MM.1S (cell line): ENCODE measurements at regions not wholly inside any gene's neighbourhood (a gene's known extent, or its start where the extent isn't known, plus 50 kb on each side); places are given as distances from the start of the nearest gene placed in this dataset.

Experiments
- DNase-seq: peaks from one replicate; pipeline ENCODE4 v3.0.0-alpha.2; 2015
- H2AFZ ChIP-seq: fragments of 300-600 bp; sonication (generic); 2 replicates; pipeline ENCODE4 v1.6.0; 2016; ENCODE audit warnings: antibody characterized with exemption, low read length
- H3F3A ChIP-seq: fragments of 300-600 bp; sonication (generic); 2 replicates; pipeline ENCODE4 v1.6.1; 2016; ENCODE audit warnings: mild to moderate bottlenecking, antibody characterized with exemption, low read length, moderate library complexity, mixed read lengths; ENCODE audit not compliant: insufficient read depth
- H3K27ac ChIP-seq: fragments of 300-600 bp; sonication (generic); 2 replicates; pipeline ENCODE4 v1.5.1; 2016; ENCODE audit warnings: mild to moderate bottlenecking, low read length
- H3K27me3 ChIP-seq: fragments of 300-600 bp; sonication (generic); replicated peaks from 2 replicates; pipeline ENCODE4 v1.6.0; 2016; ENCODE audit warnings: low read length; ENCODE audit not compliant: insufficient read depth
- H3K36me3 ChIP-seq: fragments of 300-600 bp; sonication (generic); replicated peaks from 2 replicates; pipeline ENCODE4 v1.6.1; 2016; ENCODE audit warnings: mild to moderate bottlenecking, low read length, mixed read lengths; ENCODE audit not compliant: insufficient read depth
- H3K4me1 ChIP-seq: fragments of 300-600 bp; sonication (generic); 2 replicates; pipeline ENCODE4 v1.6.1; 2016; ENCODE audit warnings: low read length, mixed read lengths
- H3K4me2 ChIP-seq: fragments of 300-600 bp; sonication (generic); 2 replicates; pipeline ENCODE4 v1.6.0; 2016; ENCODE audit warnings: low read depth, low read length
- H3K4me3 ChIP-seq: fragments of 300-600 bp; sonication (generic); 2 replicates; pipeline ENCODE4 v1.5.1; 2016; ENCODE audit warnings: low read length, mixed read lengths
- H3K79me2 ChIP-seq: fragments of 300-600 bp; sonication (generic); 2 replicates; pipeline ENCODE4 v1.6.1; 2016; ENCODE audit warnings: mixed run types, low read length, mixed read lengths
- H3K9ac ChIP-seq: fragments of 300-600 bp; sonication (generic); 2 replicates; pipeline ENCODE4 v1.6.1; 2016; ENCODE audit warnings: low read length, mixed read lengths
- H3K9me2 ChIP-seq: fragments of 300-600 bp; sonication (generic); replicated peaks from 2 replicates; pipeline ENCODE4 v1.6.1; 2016; ENCODE audit warnings: mild to moderate bottlenecking, low read length, mixed read lengths; ENCODE audit not compliant: insufficient read depth
- H3K9me3 ChIP-seq: fragments of 300-600 bp; sonication (generic); replicated peaks from 2 replicates; pipeline ENCODE4 v1.6.1; 2016; ENCODE audit warnings: mild to moderate bottlenecking, low read length, mixed read lengths; ENCODE audit not compliant: insufficient read depth
- H4K20me1 ChIP-seq: fragments of 300-600 bp; sonication (generic); 2 replicates; pipeline ENCODE4 v1.6.1; 2016; ENCODE audit warnings: mild to moderate bottlenecking, low read length, moderate library complexity, mixed read lengths; ENCODE audit not compliant: insufficient read depth
- CTCF ChIP-seq: fragments of 300-600 bp; sonication (generic); IDR thresholded peaks from 2 replicates; pipeline ENCODE4 v1.5.1; 2016; ENCODE audit warnings: antibody characterized with exemption, low read length, mixed read lengths
- EZH2 ChIP-seq: fragments of 300-600 bp; sonication (generic); optimal IDR thresholded peaks from 2 replicates; pipeline ENCODE3; 2017; ENCODE audit warnings: low read depth, mild to moderate bottlenecking, antibody characterized with exemption, low read length, mixed read lengths
- EZH2phosphoT487 ChIP-seq: fragments of 300-600 bp; sonication (generic); IDR thresholded peaks from 2 replicates; pipeline ENCODE4 v1.6.1; 2018; ENCODE audit warnings: antibody characterized with exemption, low read length

GRCh38 chr18:78521136-78521535 lies 458.5 kb upstream of the SALL3 start:
- no peaks in the 10 kb centered on the region for H4K20me1 ChIP-seq
- H3K4me1 ChIP-seq, result no peaks in the 10 kb centered on the region
- TF ChIP-seq EZH2 (no peak), CTCF (no peak), EZH2phosphoT487 (no peak)
- no peaks in the 10 kb centered on the region for H3K79me2 ChIP-seq
- no peak overlapping the region for H3K9ac ChIP-seq
- DNase-seq, result no peak
- H3F3A ChIP-seq, result no peaks in the 10 kb centered on the region
- no peak overlapping the region for H3K4me3 ChIP-seq
- H3K9me2 ChIP-seq, result no peaks in the 10 kb centered on the region
- H2AFZ ChIP-seq, result no peak overlapping the region
- H3K9me3 ChIP-seq, result no peaks in the 10 kb centered on the region
- no peaks in the 10 kb centered on the region for H3K27me3 ChIP-seq
- H3K27ac ChIP-seq, result no peak overlapping the region
- no peaks in the 10 kb centered on the region for H3K36me3 ChIP-seq
- no peak overlapping the region for H3K4me2 ChIP-seq

GRCh38 chr18:78521744-78522143 lies 457.9 kb upstream of the SALL3 start:
- DNase-seq, result no peak
- H3F3A ChIP-seq, result no peaks in the 10 kb centered on the region
- no peak overlapping the region for H3K4me3 ChIP-seq
- H3K36me3 ChIP-seq, result no peaks in the 10 kb centered on the region
- no peak overlapping the region for H3K9ac ChIP-seq
- H3K4me1 ChIP-seq, result no peaks in the 10 kb centered on the region
- H3K27me3 ChIP-seq, result no peaks in the 10 kb centered on the region
- no peak overlapping the region for H2AFZ ChIP-seq
- H3K79me2 ChIP-seq, result no peaks in the 10 kb centered on the region
- no peak overlapping the region for H3K27ac ChIP-seq
- no peaks in the 10 kb centered on the region for H3K9me3 ChIP-seq
- H3K4me2 ChIP-seq, result no peak overlapping the region
- no peaks in the 10 kb centered on the region for H3K9me2 ChIP-seq
- H4K20me1 ChIP-seq, result no peaks in the 10 kb centered on the region
- TF ChIP-seq CTCF, result no peak
- TF ChIP-seq EZH2, result no peak
- TF ChIP-seq EZH2phosphoT487, result no peak

- Histone ChIP-seq H3K9me3 (no peaks in the 10 kb centered on the region), H3K27me3 (no peaks in the 10 kb centered on the region), H3F3A (no peaks in the 10 kb centered on the region), H3K27ac (no peak overlapping the region), H2AFZ (no peak overlapping the region), H4K20me1 (no peaks in the 10 kb centered on the region), H3K4me1 (no peaks in the 10 kb centered on the region), H3K9me2 (no peaks in the 10 kb centered on the region), H3K79me2 (no peaks in the 10 kb centered on the region), H3K4me2 (no peak overlapping the region), H3K4me3 (no peak overlapping the region), H3K9ac (no peak overlapping the region), H3K36me3 (no peaks in the 10 kb centered on the region)
- DNase-seq, result no peak
- TF ChIP-seq EZH2phosphoT487 (no peak), EZH2 (no peak), CTCF (no peak)
Measured at GRCh38 chr18:78522507-78522906, 457.1 kb upstream of the SALL3 start.

GRCh38 chr18:78523850-78524249 lies 455.8 kb upstream of the SALL3 start:
- H3K4me1 ChIP-seq, result no peaks in the 10 kb centered on the region
- no peaks in the 10 kb centered on the region for H3K36me3 ChIP-seq
- no peak overlapping the region for H3K4me2 ChIP-seq
- H3K9ac ChIP-seq, result no peak overlapping the region
- H3K9me2 ChIP-seq, result no peaks in the 10 kb centered on the region
- H3K79me2 ChIP-seq, result no peaks in the 10 kb centered on the region
- H3K27ac ChIP-seq, result no peak overlapping the region
- H3F3A ChIP-seq, result no peaks in the 10 kb centered on the region
- no peak for TF ChIP-seq EZH2
- no peak for TF ChIP-seq CTCF
- no peak for TF ChIP-seq EZH2phosphoT487
- no peaks in the 10 kb centered on the region for H3K27me3 ChIP-seq
- no peak overlapping the region for H3K4me3 ChIP-seq
- H3K9me3 ChIP-seq, result no peaks in the 10 kb centered on the region
- DNase-seq, result no peak
- H2AFZ ChIP-seq, result no peak overlapping the region
- no peaks in the 10 kb centered on the region for H4K20me1 ChIP-seq
